ENCODE measurements at regions not wholly inside any gene's neighbourhood (a gene's known extent, or its start where the extent isn't known, plus 50 kb on each side); places are given as distances from the start of the nearest gene placed in this dataset.

DNA sequence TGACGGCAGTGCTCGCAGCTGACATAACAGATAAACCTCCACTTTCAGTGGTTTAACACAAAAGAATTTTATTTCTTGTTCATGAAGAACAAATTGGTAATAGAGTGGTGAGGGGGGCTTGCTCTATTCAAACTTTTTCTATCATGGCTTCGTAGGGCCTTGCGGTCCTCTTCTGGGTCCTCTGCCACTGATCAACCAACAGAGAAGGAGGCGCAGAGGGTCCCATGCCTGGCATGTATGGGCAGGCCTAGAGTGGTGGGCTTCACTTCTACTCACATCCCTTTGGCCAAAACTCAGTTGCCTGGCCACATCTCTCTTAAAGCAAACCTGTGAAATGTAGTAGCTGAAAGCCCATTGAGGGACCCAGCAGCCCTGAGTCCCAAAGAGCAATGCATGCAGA is 460.5 kb downstream of the SIPA1L2 start:
- DNase-seq, result no peak
- Mint-ChIP-seq H3K27ac (ENCODE audit: unreplicated experiment) (no peak overlapping the region), H3K27me3 (ENCODE audit: insufficient read depth, unreplicated experiment) (peaks cover 3% of the 10 kb centered on the region), H3K4me1 (ENCODE audit: low read depth, unreplicated experiment) (peaks cover 12% of the 10 kb centered on the region), H3K36me3 (ENCODE audit: insufficient read depth, unreplicated experiment) (no peaks in the 10 kb centered on the region), H3K4me3 (ENCODE audit: unreplicated experiment) (no peak overlapping the region), H3K9me3 (ENCODE audit: unreplicated experiment) (no peaks in the 10 kb centered on the region)
- no TSS peak for BruUV-seq (replicated peaks)
- intact Hi-C loops (cut with micrococcal nuclease; ENCODE audit: unreplicated experiment), result no loop called here
- Histone ChIP-seq H3K4me1 (no peaks in the 10 kb centered on the region), H3K9me3 (no peaks in the 10 kb centered on the region), H3K36me3 (ENCODE audit: control insufficient read depth, insufficient read depth, low read length) (no peaks in the 10 kb centered on the region), H3K27me3 (replicated peaks; ENCODE audit: control insufficient read depth, insufficient read depth, low read length) (no peaks in the 10 kb centered on the region), H3K4me3 (ENCODE audit: low read depth, low read length) (no peak overlapping the region)
- ChIA-PET POLR2A (no interaction called here), CTCF (no interaction called here)
- TF ChIP-seq, protein P1, sequence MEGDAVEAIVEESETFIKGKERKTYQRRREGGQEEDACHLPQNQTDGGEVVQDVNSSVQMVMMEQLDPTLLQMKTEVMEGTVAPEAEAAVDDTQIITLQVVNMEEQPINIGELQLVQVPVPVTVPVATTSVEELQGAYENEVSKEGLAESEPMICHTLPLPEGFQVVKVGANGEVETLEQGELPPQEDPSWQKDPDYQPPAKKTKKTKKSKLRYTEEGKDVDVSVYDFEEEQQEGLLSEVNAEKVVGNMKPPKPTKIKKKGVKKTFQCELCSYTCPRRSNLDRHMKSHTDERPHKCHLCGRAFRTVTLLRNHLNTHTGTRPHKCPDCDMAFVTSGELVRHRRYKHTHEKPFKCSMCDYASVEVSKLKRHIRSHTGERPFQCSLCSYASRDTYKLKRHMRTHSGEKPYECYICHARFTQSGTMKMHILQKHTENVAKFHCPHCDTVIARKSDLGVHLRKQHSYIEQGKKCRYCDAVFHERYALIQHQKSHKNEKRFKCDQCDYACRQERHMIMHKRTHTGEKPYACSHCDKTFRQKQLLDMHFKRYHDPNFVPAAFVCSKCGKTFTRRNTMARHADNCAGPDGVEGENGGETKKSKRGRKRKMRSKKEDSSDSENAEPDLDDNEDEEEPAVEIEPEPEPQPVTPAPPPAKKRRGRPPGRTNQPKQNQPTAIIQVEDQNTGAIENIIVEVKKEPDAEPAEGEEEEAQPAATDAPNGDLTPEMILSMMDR (IDR thresholded peaks at IDR 0.05; ENCODE audit: insufficient read depth in 1 of 2, low read depth in 1 of 2, low read length in 1 of 2, severe bottlenecking in 1 of 2, unreplicated experiment in 1 of 2), result no peak

DNA sequence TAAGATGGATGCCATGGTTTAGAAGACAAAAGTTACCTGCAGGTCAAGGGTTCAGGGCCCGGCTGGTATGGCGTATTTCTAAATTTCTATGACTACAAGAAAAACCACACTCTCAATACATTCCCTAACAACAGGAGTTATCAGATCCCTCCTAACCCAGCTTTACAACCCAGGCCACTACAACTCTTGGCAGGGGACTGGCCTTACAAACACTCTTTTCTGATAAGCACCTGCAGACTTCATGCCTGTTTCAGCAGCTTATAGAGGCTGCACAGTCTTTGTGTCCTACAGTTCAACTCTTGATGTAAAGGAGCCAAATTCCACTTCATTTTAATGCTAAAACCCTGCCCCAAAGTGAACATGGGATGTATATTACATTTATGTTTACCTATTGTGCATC is 461.4 kb downstream of the SIPA1L2 start:
- POLR2A ChIA-PET, result no interaction called here
- BruUV-seq (replicated peaks), result no TSS peak

DNA sequence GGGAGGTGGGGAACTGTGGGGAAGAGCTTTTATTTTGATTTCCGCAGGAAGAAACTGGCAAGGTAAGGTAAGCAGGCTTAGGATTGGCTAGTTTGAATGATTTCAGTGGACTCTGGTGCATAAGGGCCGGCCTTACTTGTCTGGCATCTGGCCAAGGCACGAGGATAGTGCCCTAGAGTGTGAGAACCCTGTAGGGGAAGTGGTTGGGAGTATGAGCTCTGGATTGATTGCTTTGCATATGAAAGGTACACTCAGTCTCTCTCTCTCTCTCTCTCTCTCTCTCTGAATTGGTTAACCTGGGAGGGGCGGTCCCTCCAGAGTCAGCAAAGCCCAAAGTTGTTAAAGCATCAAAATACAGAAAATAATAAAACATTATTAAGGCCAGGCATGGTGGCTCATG is 463.0 kb downstream of the SIPA1L2 start:
- H3K36me3 ChIP-seq (ENCODE audit: control insufficient read depth, insufficient read depth, low read length), result no peaks in the 10 kb centered on the region
- no peaks in the 10 kb centered on the region for H3K4me1 ChIP-seq
- TF ChIP-seq, protein P1 (IDR thresholded peaks at IDR 0.05; ENCODE audit: insufficient read depth in 1 of 2, low read depth in 1 of 2, low read length in 1 of 2, severe bottlenecking in 1 of 2, unreplicated experiment in 1 of 2), result no peak
- H3K4me3 ChIP-seq (ENCODE audit: low read depth, low read length), result no peak overlapping the region
- H3K4me3 Mint-ChIP-seq (ENCODE audit: unreplicated experiment), result no peak overlapping the region
- H3K36me3 Mint-ChIP-seq (ENCODE audit: insufficient read depth, unreplicated experiment), result no peaks in the 10 kb centered on the region
- no peaks in the 10 kb centered on the region for H3K27me3 ChIP-seq (replicated peaks; ENCODE audit: control insufficient read depth, insufficient read depth, low read length)
- no peak for DNase-seq
- no peaks in the 10 kb centered on the region for H3K9me3 ChIP-seq
- no peak overlapping the region for H3K27ac Mint-ChIP-seq (ENCODE audit: unreplicated experiment)
- intact Hi-C loops (cut with micrococcal nuclease; ENCODE audit: unreplicated experiment), result no loop called here
- peaks cover 12% of the 10 kb centered on the region for H3K4me1 Mint-ChIP-seq (ENCODE audit: low read depth, unreplicated experiment)
- ChIA-PET CTCF (no interaction called here), POLR2A (no interaction called here)
- no peaks in the 10 kb centered on the region for H3K9me3 Mint-ChIP-seq (ENCODE audit: unreplicated experiment)
- BruUV-seq (replicated peaks), result no TSS peak
- peaks cover 3% of the 10 kb centered on the region for H3K27me3 Mint-ChIP-seq (ENCODE audit: insufficient read depth, unreplicated experiment)

More for the DNA sequence above, 461.4 kb downstream of the SIPA1L2 start:
- DNase-seq, result no peak
- no peaks in the 10 kb centered on the region for H3K27me3 ChIP-seq (replicated peaks; ENCODE audit: control insufficient read depth, insufficient read depth, low read length)
- CTCF ChIA-PET, result no interaction called here
- Mint-ChIP-seq H3K27me3 (ENCODE audit: insufficient read depth, unreplicated experiment) (peaks cover 3% of the 10 kb centered on the region), H3K4me3 (ENCODE audit: unreplicated experiment) (no peak overlapping the region), H3K36me3 (ENCODE audit: insufficient read depth, unreplicated experiment) (no peaks in the 10 kb centered on the region), H3K27ac (ENCODE audit: unreplicated experiment) (no peak overlapping the region), H3K9me3 (ENCODE audit: unreplicated experiment) (no peaks in the 10 kb centered on the region), H3K4me1 (ENCODE audit: low read depth, unreplicated experiment) (peaks cover 12% of the 10 kb centered on the region)
- TF ChIP-seq, protein P1 (IDR thresholded peaks at IDR 0.05; ENCODE audit: insufficient read depth in 1 of 2, low read depth in 1 of 2, low read length in 1 of 2, severe bottlenecking in 1 of 2, unreplicated experiment in 1 of 2), result no peak
- no peaks in the 10 kb centered on the region for H3K9me3 ChIP-seq
- intact Hi-C loops (cut with micrococcal nuclease; ENCODE audit: unreplicated experiment), result no loop called here
- H3K36me3 ChIP-seq (ENCODE audit: control insufficient read depth, insufficient read depth, low read length), result no peaks in the 10 kb centered on the region
- no peaks in the 10 kb centered on the region for H3K4me1 ChIP-seq
- no peak overlapping the region for H3K4me3 ChIP-seq (ENCODE audit: low read depth, low read length)
